H1 (cell line): ENCODE measurements at regions not wholly inside any gene's neighbourhood (a gene's known extent, or its start where the extent isn't known, plus 50 kb on each side); places are given as distances from the start of the nearest gene placed in this dataset.

Source experiments
- CTCF ChIA-PET: fragments of 300-600 bp; sonication (Branson Sonifier 250); formaldehyde crosslinking; loops from one replicate; lab custom pipeline; 2021; ENCODE audit not compliant: partially characterized antibody; lab: Charles Lee
- POLR2A ChIA-PET: fragments of 300-600 bp; sonication (Branson Sonifier 250); formaldehyde crosslinking; loops from one replicate; lab custom pipeline; 2021; ENCODE audit warnings: inconsistent platforms; ENCODE audit not compliant: partially characterized antibody; lab: Charles Lee
- DNase-seq, 2 experiments: peaks; one replicate each; pipeline versions ENCODE4 v3.0.0 to v3.0.0-alpha.2; 2010 to 2022; ENCODE audit warnings: low spot score in 2 of 2, low read depth in 1 of 2, mixed read lengths in 1 of 2
- FAIRE-seq: peaks from 2 replicates; lab custom pipeline; 2011; peaks lifted over from hg19 to GRCh38; lab: Jason Lieb, UNC
- H2AFZ ChIP-seq: 2 replicates; pipeline ENCODE4 v1.8.1; 2012; ENCODE audit warnings: low read length, inconsistent platforms
- H2AK5ac ChIP-seq: 2 replicates; pipeline ENCODE4 v1.6.1; 2013; ENCODE audit warnings: low read depth, low read length
- H2BK120ac ChIP-seq: replicated peaks from 2 replicates; pipeline ENCODE3; 2013; ENCODE audit warnings: low read depth, low read length, inconsistent platforms
- H2BK12ac ChIP-seq: 2 replicates; pipeline ENCODE4 v1.6.1; 2013; ENCODE audit warnings: low read depth, low read length
- H2BK15ac ChIP-seq: 2 replicates; pipeline ENCODE4 v1.6.1; 2013; ENCODE audit warnings: low read length
- H2BK20ac ChIP-seq: 2 replicates; pipeline ENCODE4 v1.6.1; 2013; ENCODE audit warnings: low read length
- H2BK5ac ChIP-seq: 2 replicates; pipeline ENCODE4 v1.6.1; 2013; ENCODE audit warnings: low read depth, low read length
- H3K14ac ChIP-seq: 2 replicates; pipeline ENCODE4 v1.6.1; 2013; ENCODE audit warnings: inconsistent platforms; ENCODE audit not compliant: insufficient read length
- H3K18ac ChIP-seq: 2 replicates; pipeline ENCODE4 v1.6.1; 2013; ENCODE audit warnings: low read length; ENCODE audit errors: extremely low read depth
- H3K23ac ChIP-seq: 2 replicates; pipeline ENCODE4 v1.6.1; 2013; ENCODE audit warnings: inconsistent platforms; ENCODE audit not compliant: insufficient read length
- H3K23me2 ChIP-seq: 2 replicates; pipeline ENCODE4 v1.6.1; 2013; ENCODE audit warnings: low read depth, low read length
- H3K27ac ChIP-seq: 2 replicates; pipeline ENCODE4 v1.6.1; 2011; ENCODE audit warnings: low read depth, low read length, inconsistent platforms
- H3K27me3 ChIP-seq, 4 experiments: replicated peaks in 1 of 4; 1 replicate in 1 of 4; 2 replicates in 3 of 4; pipeline versions ENCODE4 v1.6.1 to v1.8.1; 2011 to 2013; ENCODE audit warnings: low read length in 3 of 4, mild to moderate bottlenecking in 3 of 4, inconsistent platforms in 2 of 4, mixed read lengths in 2 of 4, moderate library complexity in 1 of 4; ENCODE audit not compliant: control insufficient read depth in 3 of 4, insufficient read depth in 3 of 4; ENCODE audit errors: extremely low read depth in 1 of 4
- H3K36me3 ChIP-seq, 4 experiments: 2 replicates each; pipeline versions ENCODE4 v1.6.1 to v1.8.1; 2011 to 2013; ENCODE audit warnings: mild to moderate bottlenecking in 4 of 4, low read length in 3 of 4, moderate library complexity in 2 of 4, control low read depth in 1 of 4, inconsistent platforms in 1 of 4; ENCODE audit not compliant: insufficient read depth in 4 of 4, control insufficient read depth in 2 of 4
- H3K4ac ChIP-seq: replicated peaks from 2 replicates; pipeline ENCODE3; 2013; ENCODE audit warnings: low read length, low read depth, mixed read lengths, inconsistent platforms; ENCODE audit not compliant: insufficient read length
- H3K4me1 ChIP-seq, 4 experiments: replicated peaks in 1 of 4; 1 replicate in 1 of 4; 2 replicates in 3 of 4; pipeline versions ENCODE4 v1.6.1 to v1.8.1; 2011 to 2013; ENCODE audit warnings: low read length in 3 of 4, inconsistent platforms in 2 of 4, mixed read lengths in 1 of 4; ENCODE audit not compliant: insufficient read depth in 4 of 4, control insufficient read depth in 3 of 4
- H3K4me2 ChIP-seq, 2 experiments: 2 replicates each; pipeline versions ENCODE4 v1.6.1 to v1.8.1; 2011 to 2013; ENCODE audit warnings: low read depth in 2 of 2, low read length in 2 of 2, control low read depth in 1 of 2, inconsistent platforms in 1 of 2, mild to moderate bottlenecking in 1 of 2; ENCODE audit not compliant: insufficient read depth in 1 of 2
- H3K4me3 ChIP-seq, 4 experiments: fragments of 200-600, 300-600 bp in 1 of 4; sonication (generic), shearing (Covaris generic), sonication (Bioruptor Twin) in 1 of 4; 2 replicates each; pipeline versions ENCODE4 v1.5.1 to v1.8.1; 2011 to 2016; ENCODE audit warnings: low read length in 4 of 4, low read depth in 3 of 4, control low read depth in 2 of 4, inconsistent platforms in 2 of 4, mild to moderate bottlenecking in 2 of 4, mixed read lengths in 1 of 4, moderate library complexity in 1 of 4; ENCODE audit not compliant: insufficient read depth in 2 of 4; ENCODE audit errors: extremely low read depth in 1 of 4
- H3K56ac ChIP-seq: replicated peaks from 2 replicates; pipeline ENCODE3; 2013; ENCODE audit warnings: low read depth, mild to moderate bottlenecking, mixed read lengths, low read length, inconsistent platforms; ENCODE audit not compliant: insufficient read length
- H3K79me1 ChIP-seq: 2 replicates; pipeline ENCODE4 v1.6.1; 2013; ENCODE audit warnings: low read depth, low read length, control low read depth
- H3K79me2 ChIP-seq, 2 experiments: 2 replicates each; pipeline versions ENCODE4 v1.6.1 to v1.8.1; 2012 to 2013; ENCODE audit warnings: low read length in 2 of 2, mild to moderate bottlenecking in 2 of 2, inconsistent platforms in 1 of 2; ENCODE audit not compliant: insufficient read depth in 2 of 2, control insufficient read depth in 1 of 2
- H3K9ac ChIP-seq, 4 experiments: replicated peaks in 1 of 4; 1 replicate in 1 of 4; 2 replicates in 3 of 4; pipeline versions ENCODE4 v1.6.1 to v1.8.1; 2011 to 2013; ENCODE audit warnings: low read depth in 3 of 4, low read length in 3 of 4, control low read depth in 2 of 4, mild to moderate bottlenecking in 2 of 4, moderate library complexity in 2 of 4, inconsistent platforms in 1 of 4; ENCODE audit errors: extremely low read depth in 1 of 4
- H3K9me3 ChIP-seq, 2 experiments: 2 replicates each; pipeline versions ENCODE4 v1.6.1 to v1.8.1; 2012 to 2013; ENCODE audit warnings: mild to moderate bottlenecking in 2 of 2, moderate library complexity in 2 of 2, control low read depth in 1 of 2, inconsistent platforms in 1 of 2, low read depth in 1 of 2, low read length in 1 of 2, mixed read lengths in 1 of 2; ENCODE audit not compliant: insufficient read depth in 2 of 2
- H4K20me1 ChIP-seq, 2 experiments: replicated peaks in 1 of 2; 2 replicates each; pipeline versions ENCODE3 to v1.8.1; 2011 to 2013; ENCODE audit warnings: inconsistent platforms in 2 of 2, low read length in 2 of 2, mild to moderate bottlenecking in 1 of 2; ENCODE audit not compliant: insufficient read depth in 2 of 2, control insufficient read depth in 1 of 2
- H4K5ac ChIP-seq: 2 replicates; pipeline ENCODE4 v1.6.1; 2013; ENCODE audit warnings: low read length, low read depth, mixed read lengths, inconsistent platforms; ENCODE audit not compliant: insufficient read length
- H4K8ac ChIP-seq: 2 replicates; pipeline ENCODE4 v1.8.0; 2013; ENCODE audit warnings: mild to moderate bottlenecking, moderate library complexity, low read length, inconsistent platforms; ENCODE audit not compliant: insufficient read depth; ENCODE audit errors: extremely low read depth
- H4K91ac ChIP-seq: replicated peaks from 2 replicates; pipeline ENCODE3; 2013; ENCODE audit warnings: low read length, mixed read lengths, inconsistent platforms; ENCODE audit not compliant: insufficient read length
- BACH1 ChIP-seq: IDR thresholded peaks from 2 replicates; pipeline ENCODE4 v1.6.1; 2012; ENCODE audit warnings: low read length, improper control_type of control experiment
- GTF2F1 ChIP-seq: IDR thresholded peaks from 2 replicates; pipeline ENCODE4 v1.6.1; 2012; ENCODE audit warnings: low read depth, low read length, improper control_type of control experiment, borderline replicate concordance
- HDAC6 ChIP-seq: IDR thresholded peaks from one replicate; pipeline ENCODE4 v1.7.1; 2012; ENCODE audit warnings: low read depth, mild to moderate bottlenecking, inconsistent platforms, low read length, moderate library complexity
- NANOG ChIP-seq: IDR thresholded peaks from 2 replicates; pipeline ENCODE4 v1.6.1; 2011; ENCODE audit warnings: low read length, low read depth, mild to moderate bottlenecking, inconsistent platforms; ENCODE audit not compliant: insufficient read depth, poor library complexity, severe bottlenecking
- POLR2A ChIP-seq, 2 experiments: IDR thresholded peaks; 1 replicate in 1 of 2; 2 replicates in 1 of 2; pipeline ENCODE4 v1.6.1; 2011; ENCODE audit warnings: low read depth in 2 of 2, low read length in 2 of 2, mild to moderate bottlenecking in 2 of 2; ENCODE audit errors: control extremely low read depth in 1 of 2
- SP2 ChIP-seq: IDR thresholded peaks from 2 replicates; pipeline ENCODE4 v1.6.1; 2012; ENCODE audit warnings: mild to moderate bottlenecking, low read length, inconsistent platforms
- TAF1 ChIP-seq: IDR thresholded peaks from 2 replicates; pipeline ENCODE4 v1.6.1; 2011; ENCODE audit warnings: mild to moderate bottlenecking, low read depth, low read length
- TAF7 ChIP-seq: optimal IDR thresholded peaks from 2 replicates; pipeline ENCODE3; 2011; ENCODE audit warnings: low read depth, mild to moderate bottlenecking, inconsistent platforms, low read length, moderate library complexity, borderline replicate concordance
- whole genome bisulfite sequencing, 2 experiments: shearing (Covaris generic) in 1 of 2; methylation state at CpG; one replicate each; pipeline versions ENCODE4 v1.1.6 to v1.1.7; 2013 to 2015; ENCODE audit warnings: low lambda C conversion rate in 2 of 2, mixed read lengths in 2 of 2, inconsistent platforms in 1 of 2, low coverage in 1 of 2, missing lambda C conversion rate in 1 of 2; ENCODE audit not compliant: insufficient replicate concordance in 2 of 2, insufficient coverage in 1 of 2, insufficient read length in 1 of 2; ENCODE audit errors: extremely low coverage in 1 of 2, missing lambda C conversion rate in 1 of 2; 5-methylcytosine and 5-hydroxymethylcytosine counted together

DNA sequence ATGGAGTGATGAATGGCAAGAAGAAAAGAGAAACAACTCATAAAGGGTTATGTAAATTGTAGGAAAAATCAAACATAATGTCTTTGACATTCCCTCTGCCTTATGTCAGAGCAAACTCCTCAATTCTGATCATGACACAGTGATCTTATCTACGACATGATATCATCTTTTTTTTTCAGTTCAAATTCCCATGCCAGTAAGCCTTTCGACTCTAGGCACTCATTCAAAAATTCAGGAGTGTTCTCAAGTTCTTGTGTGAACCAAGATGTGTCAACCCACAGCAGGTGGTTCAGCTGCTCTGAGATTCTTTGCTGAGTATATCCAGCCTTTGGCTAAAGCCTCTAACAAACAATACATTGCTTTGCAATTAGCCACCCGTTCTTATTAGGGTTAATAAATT is 97.1 kb upstream of the ESRRG start:
- H2BK5ac ChIP-seq = no peak overlapping the region

More for the DNA sequence above, 97.1 kb upstream of the ESRRG start:
- no peak overlapping the region for H2BK120ac ChIP-seq
- ChIA-PET POLR2A (no interaction called here), CTCF (no interaction called here)
- no peak overlapping the region for H3K18ac ChIP-seq
- TF ChIP-seq GTF2F1 (no peak), TAF1 (no peak), TAF7 (no peak), BACH1 (no peak), HDAC6 (no peak), POLR2A (IDR thresholded peaks at IDR 0.05; ENCODE audit: control extremely low read depth in 1 of 2, low read depth in 2 of 2, low read length in 2 of 2) (no peak), NANOG (no peak), SP2 (no peak)
- FAIRE-seq (no peak), DNase-seq (no peak)
- H3K27ac ChIP-seq = no peak overlapping the region
- peaks cover 0 to 1% (median 0%) of the 10 kb centered on the region in 4 experiments; a peak in 1 of 7 replicates for H3K27me3 ChIP-seq
- peaks cover 0 to 16% (median 8%) of the 10 kb centered on the region in 4 experiments; a peak in 2 of 7 replicates for H3K4me1 ChIP-seq
- H3K23me2 ChIP-seq = no peaks in the 10 kb centered on the region
- H3K4ac ChIP-seq = no peak overlapping the region
- H3K9ac ChIP-seq = no peak overlapping the region
- H4K20me1 ChIP-seq = no peaks in the 10 kb centered on the region
- H3K23ac ChIP-seq = no peak overlapping the region
- H2AFZ ChIP-seq = no peak overlapping the region
- no peak overlapping the region for H2BK20ac ChIP-seq
- H3K56ac ChIP-seq = no peak overlapping the region
- H2BK12ac ChIP-seq = no peak overlapping the region
- no peaks in the 10 kb centered on the region for H3K9me3 ChIP-seq
- no peak overlapping the region for H3K14ac ChIP-seq
- no peak overlapping the region for H4K8ac ChIP-seq
- H3K36me3 ChIP-seq = no peaks in the 10 kb centered on the region
- WGBS, 2 experiments = 83% methylated on average over 3 of the region's 3 CpGs; no CpG with 5 or more reads in 1 of the 2 experiments
- H3K4me2 ChIP-seq = no peak overlapping the region
- no peaks in the 10 kb centered on the region for H3K79me1 ChIP-seq
- no peak overlapping the region for H3K4me3 ChIP-seq
- no peak overlapping the region for H4K5ac ChIP-seq
- H2BK15ac ChIP-seq = no peak overlapping the region
- H4K91ac ChIP-seq = no peak overlapping the region
- no peaks in the 10 kb centered on the region for H3K79me2 ChIP-seq
- H2AK5ac ChIP-seq = no peak overlapping the region
